ENCODE measurements at regions not wholly inside any gene's neighbourhood (a gene's known extent, or its start where the extent isn't known, plus 50 kb on each side); places are given as distances from the start of the nearest gene placed in this dataset.
"Not testable (repeated sequence)": the region's sequence is repeated elsewhere in the genome, so short reads cannot be mapped to it uniquely, and the experiment has no call there.

GRCh38 chr11:135004495-135004894 lies 592.5 kb upstream of the B3GAT1 start:
- Mint-ChIP-seq H3K27ac (no peak overlapping the region), H3K27me3 (peaks cover 19% of the 10 kb centered on the region), H3K4me3 (no peak overlapping the region)

GRCh38 chr11:135002236-135002635 lies 590.2 kb upstream of the B3GAT1 start:
- no peak overlapping the region for H3K4me3 Mint-ChIP-seq
- H3K27me3 Mint-ChIP-seq = peaks cover 14% of the 10 kb centered on the region
- no peak for ATAC-seq
- H3K9me3 ChIP-seq (ENCODE audit: control insufficient read depth, low read length, poor library complexity, severe bottlenecking) = no peaks in the 10 kb centered on the region
- H3K4me1 Mint-ChIP-seq = no peaks in the 10 kb centered on the region
- DNase-seq = no peak
- no peak overlapping the region for H3K27ac Mint-ChIP-seq
- no peaks in the 10 kb centered on the region for H3K36me3 Mint-ChIP-seq (ENCODE audit: low read depth)

More at GRCh38 chr11:135004495-135004894, 592.5 kb upstream of the B3GAT1 start:
- DNase-seq = no peak
- no peaks in the 10 kb centered on the region for H3K9me3 ChIP-seq (ENCODE audit: control insufficient read depth, low read length, poor library complexity, severe bottlenecking)
- H3K36me3 Mint-ChIP-seq (ENCODE audit: low read depth) = no peaks in the 10 kb centered on the region
- no peak for ATAC-seq
- H3K4me1 Mint-ChIP-seq = no peaks in the 10 kb centered on the region

GRCh38 chr11:135001581-135001980 lies 589.5 kb upstream of the B3GAT1 start:
- no peak for ATAC-seq
- no peak overlapping the region for H3K27ac Mint-ChIP-seq
- H3K9me3 ChIP-seq (ENCODE audit: control insufficient read depth, low read length, poor library complexity, severe bottlenecking) = no peaks in the 10 kb centered on the region

GRCh38 chr11:135001065-135001464 lies 589.0 kb upstream of the B3GAT1 start:
- DNase-seq; H3K4me3 Mint-ChIP-seq; H3K36me3 Mint-ChIP-seq (ENCODE audit: low read depth); H3K4me1 Mint-ChIP-seq; H3K9me3 ChIP-seq (ENCODE audit: control insufficient read depth, low read length, poor library complexity, severe bottlenecking); H3K27me3 Mint-ChIP-seq; H3K27ac Mint-ChIP-seq; ATAC-seq: not testable (repeated sequence)

More at GRCh38 chr11:135001581-135001980, 589.5 kb upstream of the B3GAT1 start:
- H3K27me3 Mint-ChIP-seq = peaks cover 14% of the 10 kb centered on the region
- H3K4me1 Mint-ChIP-seq = no peaks in the 10 kb centered on the region
- H3K36me3 Mint-ChIP-seq (ENCODE audit: low read depth) = no peaks in the 10 kb centered on the region
- H3K4me3 Mint-ChIP-seq = no peak overlapping the region
- DNase-seq = no peak

- ATAC-seq = no peak
- no peak overlapping the region for H3K4me3 Mint-ChIP-seq
- no peaks in the 10 kb centered on the region for H3K9me3 ChIP-seq (ENCODE audit: control insufficient read depth, low read length, poor library complexity, severe bottlenecking)
Measured at GRCh38 chr11:134999590-134999989, 587.5 kb upstream of the B3GAT1 start.

GRCh38 chr11:134997652-134998320 lies 585.7 kb upstream of the B3GAT1 start:
- DNase-seq (no peak), ATAC-seq (no peak)
- H3K9me3 ChIP-seq (ENCODE audit: control insufficient read depth, low read length, poor library complexity, severe bottlenecking) = no peaks in the 10 kb centered on the region
- Mint-ChIP-seq H3K27ac (no peak overlapping the region), H3K4me3 (no peak overlapping the region), H3K36me3 (ENCODE audit: low read depth) (no peaks in the 10 kb centered on the region), H3K27me3 (peaks cover 26% of the 10 kb centered on the region), H3K4me1 (no peaks in the 10 kb centered on the region)

More at GRCh38 chr11:134999590-134999989, 587.5 kb upstream of the B3GAT1 start:
- no peaks in the 10 kb centered on the region for H3K4me1 Mint-ChIP-seq
- H3K27ac Mint-ChIP-seq = no peak overlapping the region
- peaks cover 13% of the 10 kb centered on the region for H3K27me3 Mint-ChIP-seq
- no peaks in the 10 kb centered on the region for H3K36me3 Mint-ChIP-seq (ENCODE audit: low read depth)
- no peak for DNase-seq

- no peaks in the 10 kb centered on the region for H3K4me1 Mint-ChIP-seq
- ATAC-seq (no peak), DNase-seq (no peak)
- peaks cover 3% of the 10 kb centered on the region for H3K36me3 Mint-ChIP-seq (ENCODE audit: low read depth)
- peaks cover 45% of the 10 kb centered on the region for H3K27me3 Mint-ChIP-seq
- H3K4me3 Mint-ChIP-seq = no peak overlapping the region
- no peak overlapping the region for H3K27ac Mint-ChIP-seq
- H3K9me3 ChIP-seq (ENCODE audit: control insufficient read depth, low read length, poor library complexity, severe bottlenecking) = no peaks in the 10 kb centered on the region
Measured at GRCh38 chr11:134995741-134996140, 583.7 kb upstream of the B3GAT1 start.

- DNase-seq (no peak), ATAC-seq (no peak)
- H3K4me1 Mint-ChIP-seq = no peaks in the 10 kb centered on the region
- H3K27ac Mint-ChIP-seq = no peak overlapping the region
- H3K4me3 Mint-ChIP-seq = no peak overlapping the region
- no peaks in the 10 kb centered on the region for H3K9me3 ChIP-seq (ENCODE audit: control insufficient read depth, low read length, poor library complexity, severe bottlenecking)
- H3K36me3 Mint-ChIP-seq (ENCODE audit: low read depth) = peaks cover 3% of the 10 kb centered on the region
- H3K27me3 Mint-ChIP-seq = peaks cover 47% of the 10 kb centered on the region
Measured at GRCh38 chr11:134994431-134994830, 582.4 kb upstream of the B3GAT1 start.

GRCh38 chr11:134993691-134994243 lies 581.7 kb upstream of the B3GAT1 start:
- Mint-ChIP-seq H3K36me3 (ENCODE audit: low read depth) (peaks cover 3% of the 10 kb centered on the region), H3K27ac (no peak overlapping the region), H3K4me1 (no peaks in the 10 kb centered on the region), H3K27me3 (peaks cover 47% of the 10 kb centered on the region), H3K4me3 (no peak overlapping the region)
- no peaks in the 10 kb centered on the region for H3K9me3 ChIP-seq (ENCODE audit: control insufficient read depth, low read length, poor library complexity, severe bottlenecking)
- ATAC-seq = no peak
- DNase-seq = no peak

GRCh38 chr11:134992981-134993380 lies 580.9 kb upstream of the B3GAT1 start:
- H3K27me3 Mint-ChIP-seq = peaks cover 52% of the 10 kb centered on the region
- DNase-seq (no peak), ATAC-seq (no peak)
- H3K4me3 Mint-ChIP-seq = no peak overlapping the region
- peaks cover 3% of the 10 kb centered on the region for H3K36me3 Mint-ChIP-seq (ENCODE audit: low read depth)
- no peaks in the 10 kb centered on the region for H3K4me1 Mint-ChIP-seq
- H3K27ac Mint-ChIP-seq = no peak overlapping the region
- no peaks in the 10 kb centered on the region for H3K9me3 ChIP-seq (ENCODE audit: control insufficient read depth, low read length, poor library complexity, severe bottlenecking)

GRCh38 chr11:134988495-134988894 lies 576.5 kb upstream of the B3GAT1 start:
- H3K27me3 Mint-ChIP-seq = peaks cover 62% of the 10 kb centered on the region
- no peak for DNase-seq
- no peaks in the 10 kb centered on the region for H3K9me3 ChIP-seq (ENCODE audit: control insufficient read depth, low read length, poor library complexity, severe bottlenecking)
- peaks cover 9% of the 10 kb centered on the region for H3K4me1 Mint-ChIP-seq
- peaks cover 3% of the 10 kb centered on the region for H3K36me3 Mint-ChIP-seq (ENCODE audit: low read depth)
- no peak overlapping the region for H3K4me3 Mint-ChIP-seq
- no peak overlapping the region for H3K27ac Mint-ChIP-seq
- ATAC-seq = no peak

- Mint-ChIP-seq H3K36me3 (ENCODE audit: low read depth) (peaks cover 3% of the 10 kb centered on the region), H3K27me3 (peaks cover 62% of the 10 kb centered on the region), H3K4me1 (peaks cover 9% of the 10 kb centered on the region), H3K27ac (no peak overlapping the region), H3K4me3 (no peak overlapping the region)
- H3K9me3 ChIP-seq (ENCODE audit: control insufficient read depth, low read length, poor library complexity, severe bottlenecking) = no peaks in the 10 kb centered on the region
- no peak for DNase-seq
- ATAC-seq = no peak
Measured at GRCh38 chr11:134987822-134988221, 575.8 kb upstream of the B3GAT1 start.

GRCh38 chr11:134987223-134987768 lies 575.3 kb upstream of the B3GAT1 start:
- no peak for ATAC-seq
- Mint-ChIP-seq H3K27ac (no peak overlapping the region), H3K36me3 (ENCODE audit: low read depth) (peaks cover 2% of the 10 kb centered on the region), H3K27me3 (peaks cover 62% of the 10 kb centered on the region), H3K4me1 (peaks cover 9% of the 10 kb centered on the region), H3K4me3 (no peak overlapping the region)
- H3K9me3 ChIP-seq (ENCODE audit: control insufficient read depth, low read length, poor library complexity, severe bottlenecking) = no peaks in the 10 kb centered on the region
- DNase-seq = no peak

GRCh38 chr11:134984421-134984820 lies 572.4 kb upstream of the B3GAT1 start:
- no peak for DNase-seq
- no peak overlapping the region for H3K4me3 Mint-ChIP-seq
- ATAC-seq = no peak
- no peaks in the 10 kb centered on the region for H3K9me3 ChIP-seq (ENCODE audit: control insufficient read depth, low read length, poor library complexity, severe bottlenecking)
- peak overlapping the region; percentile 0 for H3K27ac Mint-ChIP-seq
- H3K36me3 Mint-ChIP-seq (ENCODE audit: low read depth) = no peaks in the 10 kb centered on the region
- peaks cover 9% of the 10 kb centered on the region for H3K4me1 Mint-ChIP-seq
- peaks cover 55% of the 10 kb centered on the region for H3K27me3 Mint-ChIP-seq

All from T-helper 17 cell (primary cell).